ENCODE measurements at regions not wholly inside any gene's neighbourhood (a gene's known extent, or its start where the extent isn't known, plus 50 kb on each side); places are given as distances from the start of the nearest gene placed in this dataset.

GRCh38 chr6:143614235-143614634, 63.5 kb upstream of the PHACTR2 start:
- Histone ChIP-seq H3K27me3 (ENCODE audit: control insufficient read depth in 1 of 2, insufficient read depth in 2 of 2, low read length in 2 of 2) (no peaks in the 10 kb centered on the region), H3K4me1 (ENCODE audit: insufficient read depth, low read length) (peaks cover 4% of the 10 kb centered on the region), H3K36me3 (ENCODE audit: insufficient read depth, low read length) (no peaks in the 10 kb centered on the region), H3K27ac (ENCODE audit: low read depth in 1 of 2, low read length in 2 of 2) (no peak overlapping the region), H3K4me3 (ENCODE audit: low read length) (no peak overlapping the region), H3K9me3 (ENCODE audit: control insufficient read depth in 1 of 2, insufficient read depth in 1 of 2, low read length in 2 of 2) (no peaks in the 10 kb centered on the region)
- Mint-ChIP-seq H3K4me1 (ENCODE audit: low read depth) (peaks cover 34% of the 10 kb centered on the region), H3K36me3 (ENCODE audit: low read depth) (no peaks in the 10 kb centered on the region), H3K27ac (no peak overlapping the region), H3K9me3 (no peaks in the 10 kb centered on the region), H3K27me3 (no peaks in the 10 kb centered on the region), H3K4me3 (peak overlapping the region; percentile 62)
- TF ChIP-seq CTCF (IDR thresholded peaks at IDR 0.05) = no peak
- ChIA-PET CTCF (no interaction called here), POLR2A (no interaction called here)
- ATAC-seq (ENCODE audit: poor library complexity) (no peak), DNase-seq (peak in 1 of 14 experiments; percentile 10)
- intact Hi-C loops (cut with DNase I, micrococcal nuclease) = no loop called here

- no peak overlapping the region for H3K4me3 ChIP-seq (ENCODE audit: low read length)
- ATAC-seq (ENCODE audit: poor library complexity) (no peak), DNase-seq (no peak)
- CTCF ChIA-PET = no interaction called here
- no peak overlapping the region for H3K27ac ChIP-seq (ENCODE audit: low read depth in 1 of 2, low read length in 2 of 2)
- intact Hi-C loops (cut with DNase I, micrococcal nuclease) = no loop called here
- POLR2A ChIA-PET = no interaction called here
- H3K36me3 ChIP-seq (ENCODE audit: insufficient read depth, low read length) = no peaks in the 10 kb centered on the region
- Mint-ChIP-seq H3K36me3 (ENCODE audit: low read depth) (no peaks in the 10 kb centered on the region), H3K4me1 (ENCODE audit: low read depth) (peaks cover 34% of the 10 kb centered on the region), H3K9me3 (no peaks in the 10 kb centered on the region), H3K27me3 (no peaks in the 10 kb centered on the region), H3K27ac (no peak overlapping the region), H3K4me3 (no peak overlapping the region)
- peaks cover 4% of the 10 kb centered on the region for H3K4me1 ChIP-seq (ENCODE audit: insufficient read depth, low read length)
- H3K27me3 ChIP-seq (ENCODE audit: control insufficient read depth in 1 of 2, insufficient read depth in 2 of 2, low read length in 2 of 2) = no peaks in the 10 kb centered on the region
- H3K9me3 ChIP-seq (ENCODE audit: control insufficient read depth in 1 of 2, insufficient read depth in 1 of 2, low read length in 2 of 2) = no peaks in the 10 kb centered on the region
- TF ChIP-seq CTCF (IDR thresholded peaks at IDR 0.05) = no peak
These were observed 64.0 kb upstream of the PHACTR2 start for GRCh38 chr6:143613749-143614148.

DNA sequence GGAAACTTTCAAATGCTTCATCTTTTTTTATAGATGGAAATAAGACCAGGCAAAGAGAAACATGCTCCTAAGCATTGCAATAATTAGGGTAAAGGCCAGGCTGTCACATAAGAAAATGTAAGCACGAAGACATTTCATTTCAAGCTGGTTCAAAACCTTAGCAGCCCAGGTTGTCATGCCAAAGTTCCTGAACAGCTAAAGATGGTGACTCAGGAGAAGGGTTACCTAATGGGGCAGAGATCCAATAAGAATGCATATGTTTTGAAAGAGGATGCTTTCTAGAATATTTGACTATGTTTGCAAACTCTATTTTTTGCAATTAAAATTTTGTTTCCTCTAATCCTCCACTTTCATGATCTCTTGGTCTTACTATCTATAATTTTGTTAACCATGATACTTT, 65.6 kb upstream of the PHACTR2 start:
- Mint-ChIP-seq H3K27me3 (no peaks in the 10 kb centered on the region), H3K27ac (no peak overlapping the region), H3K4me3 (no peak overlapping the region), H3K9me3 (no peaks in the 10 kb centered on the region), H3K4me1 (ENCODE audit: low read depth) (peaks cover 30% of the 10 kb centered on the region), H3K36me3 (ENCODE audit: low read depth) (no peaks in the 10 kb centered on the region)
- POLR2A ChIA-PET = no interaction called here
- Histone ChIP-seq H3K4me1 (ENCODE audit: insufficient read depth, low read length) (peaks cover 4% of the 10 kb centered on the region), H3K4me3 (ENCODE audit: low read length) (no peak overlapping the region), H3K27ac (ENCODE audit: low read depth in 1 of 2, low read length in 2 of 2) (no peak overlapping the region), H3K27me3 (ENCODE audit: control insufficient read depth in 1 of 2, insufficient read depth in 2 of 2, low read length in 2 of 2) (no peaks in the 10 kb centered on the region), H3K36me3 (ENCODE audit: insufficient read depth, low read length) (no peaks in the 10 kb centered on the region), H3K9me3 (ENCODE audit: control insufficient read depth in 1 of 2, insufficient read depth in 1 of 2, low read length in 2 of 2) (no peaks in the 10 kb centered on the region)
- CTCF ChIA-PET = no interaction called here
- intact Hi-C loops (cut with DNase I, micrococcal nuclease) = no loop called here
- no peak for TF ChIP-seq CTCF (IDR thresholded peaks at IDR 0.05)
- ATAC-seq (ENCODE audit: poor library complexity) (no peak), DNase-seq (no peak)
